K562 (cell line): ENCODE measurements at regions not wholly inside any gene's neighbourhood (a gene's known extent, or its start where the extent isn't known, plus 50 kb on each side); places are given as distances from the start of the nearest gene placed in this dataset.

Experiments
- ATAC-seq: fragments of 200-7000 bp; cut with Tn5 transposase; 3 replicates; pipeline ENCODE4 v1.9.1; 2020; ENCODE audit warnings: moderate library complexity
- BruUV-seq: library from RNA; stranded (reverse); fragments of 400-500 nt; replicated peaks from 2 replicates; lab custom pipeline; 2021; lab: Mats Ljungman, UMichigan
- CTCF ChIA-PET: fragments of 300-600 bp; formaldehyde crosslinking; extraction: SDS; loops from one replicate; lab custom pipeline; 2021; ENCODE audit warnings: low intra/inter-chr PET ratio; lab: Yijun Ruan, JAX
- POLR2A ChIA-PET: fragments of 300-600, 350-650 bp; sonication (Branson Sonifier 250); formaldehyde crosslinking; extraction: SDS; loops from one replicate; lab custom pipeline; 2021; ENCODE audit warnings: antibody characterized with exemption, inconsistent platforms; lab: Yijun Ruan, JAX
- DNase-seq, 4 experiments: peaks; one replicate each; pipeline versions ENCODE4 v3.0.0 to v3.0.0-alpha.2; 2011 to 2018; ENCODE audit warnings: low spot score in 3 of 4, mixed read lengths in 3 of 4; ENCODE audit errors: extremely low read depth in 1 of 4
- FAIRE-seq: peaks from 2 replicates; lab custom pipeline; 2011; peaks lifted over from hg19 to GRCh38; lab: Jason Lieb, UNC
- H2AFZ ChIP-seq: 2 replicates; pipeline ENCODE4 v1.6.0; 2011; ENCODE audit warnings: low read depth, low read length, control low read depth, inconsistent platforms
- H3K27ac ChIP-seq: fragments of 200-600 bp; 3 replicates; pipeline ENCODE4 v1.8.0; 2011; ENCODE audit warnings: low read depth, mild to moderate bottlenecking, control low read depth, inconsistent platforms, low read length, moderate library complexity, mixed read lengths; ENCODE audit errors: extremely low read depth
- H3K27me3 ChIP-seq, 2 experiments: fragments of 300-600 bp in 1 of 2; 2 replicates in 1 of 2; 3 replicates in 1 of 2; pipeline versions ENCODE4 v1.6.0 to v1.8.0; 2011; ENCODE audit warnings: inconsistent platforms in 2 of 2, low read length in 2 of 2, mild to moderate bottlenecking in 1 of 2, mixed read lengths in 1 of 2, moderate library complexity in 1 of 2; ENCODE audit not compliant: control insufficient read depth in 2 of 2, insufficient read depth in 2 of 2
- H3K36me3 ChIP-seq: fragments of 300-600 bp; 3 replicates; pipeline ENCODE4 v1.8.0; 2011; ENCODE audit warnings: mild to moderate bottlenecking, low read length, inconsistent platforms; ENCODE audit not compliant: control insufficient read depth, insufficient read depth
- H3K4me1 ChIP-seq, 2 experiments: fragments of 200-600 bp in 1 of 2; replicated peaks in 1 of 2; 2 replicates in 1 of 2; 3 replicates in 1 of 2; pipeline versions ENCODE4 v1.5.1 to v1.8.0; 2011; ENCODE audit warnings: inconsistent platforms in 2 of 2, low read length in 2 of 2, mild to moderate bottlenecking in 1 of 2, mixed read lengths in 1 of 2, moderate library complexity in 1 of 2; ENCODE audit not compliant: control insufficient read depth in 2 of 2, insufficient read depth in 2 of 2
- H3K4me2 ChIP-seq: 2 replicates; pipeline ENCODE4 v1.6.1; 2011; ENCODE audit warnings: low read length, control low read depth, inconsistent platforms, mixed read lengths; ENCODE audit not compliant: insufficient read depth
- H3K4me3 ChIP-seq: fragments of 200-600 bp; sonication (generic), shearing (Covaris generic); 2 replicates; pipeline ENCODE4 v1.5.1; 2016; ENCODE audit warnings: control low read depth, inconsistent platforms
- H3K79me2 ChIP-seq: fragments of 200-600 bp; 3 replicates; pipeline ENCODE4 v1.8.0; 2011; ENCODE audit warnings: low read length, inconsistent platforms; ENCODE audit not compliant: control insufficient read depth, insufficient read depth
- H3K9ac ChIP-seq, 2 experiments: 2 replicates each; pipeline versions ENCODE4 v1.6.0 to v1.6.1; 2011; ENCODE audit warnings: low read depth in 2 of 2, low read length in 2 of 2, control low read depth in 1 of 2, inconsistent platforms in 1 of 2, mild to moderate bottlenecking in 1 of 2, mixed read lengths in 1 of 2; ENCODE audit not compliant: insufficient read depth in 1 of 2
- H3K9me1 ChIP-seq: one replicate; pipeline ENCODE4 v1.6.0; 2011; ENCODE audit warnings: inconsistent platforms, mild to moderate bottlenecking, low read length, moderate library complexity; ENCODE audit not compliant: control insufficient read depth, insufficient read depth
- H3K9me3 ChIP-seq: replicated peaks from 2 replicates; pipeline ENCODE4 v1.5.1; 2011; ENCODE audit warnings: low read depth, low read length, inconsistent platforms; ENCODE audit not compliant: control insufficient read depth, insufficient read depth
- H4K20me1 ChIP-seq: replicated peaks from 2 replicates; pipeline ENCODE4 v1.6.1; 2011; ENCODE audit warnings: low read length, inconsistent platforms, mixed read lengths; ENCODE audit not compliant: control insufficient read depth, insufficient read depth
- FOXP1 ChIP-seq: sonication (generic); formaldehyde crosslinking; IDR thresholded peaks from 2 replicates; pipeline ENCODE4 v1.8.0; 2022; ENCODE audit warnings: mild to moderate bottlenecking, missing genetic modification reagents
- HCFC1 ChIP-seq: IDR thresholded peaks from 2 replicates; pipeline ENCODE4 v1.6.1; 2012; ENCODE audit warnings: low read depth, low read length, improper control_type of control experiment
- MTA3 ChIP-seq: fragments of 450-650 bp; formaldehyde crosslinking; IDR thresholded peaks from 2 replicates; pipeline ENCODE4 v1.6.1; 2017; ENCODE audit warnings: mild to moderate bottlenecking, borderline replicate concordance
- NFIX ChIP-seq: fragments of 250-450 bp; sonication (Bioruptor Pico); IDR thresholded peaks from 2 replicates; pipeline ENCODE4 v1.4.0; 2020; ENCODE audit warnings: low read depth, mild to moderate bottlenecking, moderate library complexity
- RBM22 ChIP-seq: fragments of 200-400 bp; formaldehyde crosslinking; IDR thresholded peaks from 2 replicates; pipeline ENCODE4 v1.6.1; 2018; ENCODE audit warnings: low read length, low read depth; ENCODE audit not compliant: poor library complexity, severe bottlenecking
- SIRT6 ChIP-seq: IDR thresholded peaks from one replicate; pipeline ENCODE4 v1.6.1; 2012; ENCODE audit warnings: low read depth, mild to moderate bottlenecking, control low read depth, inconsistent platforms, low read length, moderate library complexity
- ZNF583 ChIP-seq: fragments of 250-450 bp; sonication (Bioruptor Pico); IDR thresholded peaks from 2 replicates; pipeline ENCODE4 v1.4.0; 2020
- ZNF668 ChIP-seq: fragments of 250-450 bp; sonication (Bioruptor Pico); IDR thresholded peaks from 2 replicates; pipeline ENCODE4 v1.8.0; 2022; ENCODE audit warnings: mild to moderate bottlenecking, inconsistent platforms
- WGBS: fragments of 100-300 bp; shearing (Covaris generic); methylation state at CpG from one replicate; pipeline ENCODE4 v1.1.6; 2016; ENCODE audit warnings: low coverage, mixed read lengths; ENCODE audit not compliant: insufficient coverage; ENCODE audit errors: missing lambda C conversion rate; 5-methylcytosine and 5-hydroxymethylcytosine counted together
- in situ Hi-C: fragments of 300-500 bp; cut with MboI; formaldehyde crosslinking; loops from 4 replicates; pipeline ENCODE4 v1.15.0; 2018; ENCODE audit warnings: inconsistent platforms, mixed read lengths
- intact Hi-C: fragments of 100-400 bp; cut with micrococcal nuclease; formaldehyde crosslinking; loops from 2 replicates; pipeline ENCODE4 v1.14.2; 2022
- TF ChIP-seq, protein P1 (sequence below): fragments of 250-450 bp; sonication (Bioruptor Pico); IDR thresholded peaks from 2 replicates; pipeline ENCODE4 v1.8.0; 2022; ENCODE audit warnings: inconsistent platforms, mild to moderate bottlenecking, moderate library complexity, borderline replicate concordance
- TF ChIP-seq, protein P2 (sequence below): fragments of 250-450 bp; sonication (Bioruptor Pico); IDR thresholded peaks from 2 replicates; pipeline ENCODE4 v1.8.0; 2022; ENCODE audit warnings: moderate library complexity, mild to moderate bottlenecking, inconsistent platforms
- TF ChIP-seq, protein P3 (sequence below): fragments of 450-650 bp; conservative IDR thresholded peaks from 2 replicates; pipeline ENCODE4 v1.6.1; 2016; ENCODE audit warnings: missing genetic modification characterization, low read depth, mild to moderate bottlenecking, missing compliant biosample characterization, moderate library complexity
- TF ChIP-seq, protein P4 (sequence below): fragments of 450-650 bp; formaldehyde crosslinking; IDR thresholded peaks from 2 replicates; pipeline ENCODE4 v1.4.0; 2022; ENCODE audit warnings: mild to moderate bottlenecking, moderate library complexity

DNA sequence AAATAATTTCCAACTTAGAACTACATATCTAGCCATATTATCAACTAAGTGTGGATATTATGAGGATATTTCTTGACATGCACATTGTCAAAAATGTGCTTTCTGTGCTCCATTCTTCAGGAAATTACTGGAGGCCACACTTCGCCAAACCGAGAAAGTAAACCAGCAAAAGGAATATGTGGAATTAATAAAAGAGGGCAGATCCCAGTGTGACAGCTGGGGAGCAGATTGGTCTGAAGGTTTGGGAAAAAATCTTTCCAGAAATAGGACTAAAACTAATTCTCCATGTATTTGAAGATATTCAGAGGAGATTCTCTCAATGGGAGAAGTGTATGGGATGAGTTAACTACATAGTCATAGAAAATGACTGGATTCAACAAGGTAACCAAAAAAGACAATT lies 546.9 kb upstream of the API5 start:
- in situ Hi-C loops, result no loop called here
- no peak overlapping the region for H3K4me3 ChIP-seq
- intact Hi-C loops, result no loop called here
- no peak overlapping the region for H3K27ac ChIP-seq
- FAIRE-seq (no peak), ATAC-seq (no peak), DNase-seq (no peak)
- H3K79me2 ChIP-seq, result no peaks in the 10 kb centered on the region
- no peak overlapping the region for H2AFZ ChIP-seq
- no peak overlapping the region for H3K9ac ChIP-seq
- no TSS peak for BruUV-seq
- no peaks in the 10 kb centered on the region for H3K9me1 ChIP-seq
- no peaks in the 10 kb centered on the region for H3K27me3 ChIP-seq
- H3K4me1 ChIP-seq, result no peaks in the 10 kb centered on the region
- POLR2A ChIA-PET, result no interaction called here
- no peaks in the 10 kb centered on the region for H4K20me1 ChIP-seq
- no peaks in the 10 kb centered on the region for H3K36me3 ChIP-seq
- no peaks in the 10 kb centered on the region for H3K9me3 ChIP-seq
- no peak overlapping the region for H3K4me2 ChIP-seq
- WGBS, result 0% methylated on average over 2 of the region's 2 CpGs
- CTCF ChIA-PET, result no interaction called here
- TF ChIP-seq RBM22 (no peak), SIRT6 (no peak)
- TF ChIP-seq, protein P1, sequence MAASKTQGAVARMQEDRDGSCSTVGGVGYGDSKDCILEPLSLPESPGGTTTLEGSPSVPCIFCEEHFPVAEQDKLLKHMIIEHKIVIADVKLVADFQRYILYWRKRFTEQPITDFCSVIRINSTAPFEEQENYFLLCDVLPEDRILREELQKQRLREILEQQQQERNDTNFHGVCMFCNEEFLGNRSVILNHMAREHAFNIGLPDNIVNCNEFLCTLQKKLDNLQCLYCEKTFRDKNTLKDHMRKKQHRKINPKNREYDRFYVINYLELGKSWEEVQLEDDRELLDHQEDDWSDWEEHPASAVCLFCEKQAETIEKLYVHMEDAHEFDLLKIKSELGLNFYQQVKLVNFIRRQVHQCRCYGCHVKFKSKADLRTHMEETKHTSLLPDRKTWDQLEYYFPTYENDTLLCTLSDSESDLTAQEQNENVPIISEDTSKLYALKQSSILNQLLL (CRISPR knock-in tag), result no peak

DNA sequence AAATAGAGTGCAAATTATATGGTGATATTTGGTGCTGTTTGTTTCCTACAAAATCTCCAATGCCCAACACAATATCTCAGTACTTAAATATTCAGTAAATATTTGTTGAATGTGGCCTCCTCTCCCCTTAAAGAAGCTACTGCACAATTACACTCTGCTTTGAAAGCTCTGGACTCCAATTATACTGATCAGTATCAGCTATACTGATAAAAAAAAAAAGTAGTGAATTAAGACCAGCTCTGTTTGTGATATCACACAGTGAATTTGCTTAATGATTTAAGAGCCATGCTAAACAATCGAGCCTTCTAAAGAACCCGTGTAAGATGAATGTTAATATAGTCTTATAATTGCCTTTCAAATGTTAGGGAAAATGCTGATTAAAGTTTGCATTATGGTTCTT lies 543.2 kb upstream of the API5 start:
- Histone ChIP-seq H3K4me2 (no peak overlapping the region), H3K4me1 (no peaks in the 10 kb centered on the region), H4K20me1 (no peaks in the 10 kb centered on the region), H2AFZ (no peak overlapping the region), H3K79me2 (no peaks in the 10 kb centered on the region), H3K27ac (no peak overlapping the region), H3K9me3 (no peaks in the 10 kb centered on the region), H3K4me3 (no peak overlapping the region), H3K9ac (no peak overlapping the region), H3K27me3 (no peaks in the 10 kb centered on the region), H3K36me3 (no peaks in the 10 kb centered on the region), H3K9me1 (no peaks in the 10 kb centered on the region)
- ChIA-PET POLR2A (no interaction called here), CTCF (no interaction called here)
- DNase-seq (no peak), ATAC-seq (no peak), FAIRE-seq (no peak)
- 0% methylated on average over 2 of the region's 2 CpGs for WGBS
- in situ Hi-C loops, result no loop called here
- BruUV-seq, result no TSS peak
- intact Hi-C loops, result no loop called here
- TF ChIP-seq MTA3, result no peak
- TF ChIP-seq ZNF668 (CRISPR knock-in tag), result no peak
- TF ChIP-seq, protein P2, sequence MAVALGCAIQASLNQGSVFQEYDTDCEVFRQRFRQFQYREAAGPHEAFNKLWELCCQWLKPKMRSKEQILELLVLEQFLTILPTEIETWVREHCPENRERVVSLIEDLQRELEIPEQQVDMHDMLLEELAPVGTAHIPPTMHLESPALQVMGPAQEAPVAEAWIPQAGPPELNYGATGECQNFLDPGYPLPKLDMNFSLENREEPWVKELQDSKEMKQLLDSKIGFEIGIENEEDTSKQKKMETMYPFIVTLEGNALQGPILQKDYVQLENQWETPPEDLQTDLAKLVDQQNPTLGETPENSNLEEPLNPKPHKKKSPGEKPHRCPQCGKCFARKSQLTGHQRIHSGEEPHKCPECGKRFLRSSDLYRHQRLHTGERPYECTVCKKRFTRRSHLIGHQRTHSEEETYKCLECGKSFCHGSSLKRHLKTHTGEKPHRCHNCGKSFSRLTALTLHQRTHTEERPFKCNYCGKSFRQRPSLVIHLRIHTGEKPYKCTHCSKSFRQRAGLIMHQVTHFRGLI, result no peak
- TF ChIP-seq FOXP1 (CRISPR knock-in tag), result no peak
- TF ChIP-seq NFIX (CRISPR knock-in tag), result no peak
- TF ChIP-seq ZNF583 (CRISPR knock-in tag), result no peak
- no peak for TF ChIP-seq HCFC1
- TF ChIP-seq, protein P3, sequence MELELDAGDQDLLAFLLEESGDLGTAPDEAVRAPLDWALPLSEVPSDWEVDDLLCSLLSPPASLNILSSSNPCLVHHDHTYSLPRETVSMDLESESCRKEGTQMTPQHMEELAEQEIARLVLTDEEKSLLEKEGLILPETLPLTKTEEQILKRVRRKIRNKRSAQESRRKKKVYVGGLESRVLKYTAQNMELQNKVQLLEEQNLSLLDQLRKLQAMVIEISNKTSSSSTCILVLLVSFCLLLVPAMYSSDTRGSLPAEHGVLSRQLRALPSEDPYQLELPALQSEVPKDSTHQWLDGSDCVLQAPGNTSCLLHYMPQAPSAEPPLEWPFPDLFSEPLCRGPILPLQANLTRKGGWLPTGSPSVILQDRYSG (tag), result no peak
- TF ChIP-seq, protein P4, sequence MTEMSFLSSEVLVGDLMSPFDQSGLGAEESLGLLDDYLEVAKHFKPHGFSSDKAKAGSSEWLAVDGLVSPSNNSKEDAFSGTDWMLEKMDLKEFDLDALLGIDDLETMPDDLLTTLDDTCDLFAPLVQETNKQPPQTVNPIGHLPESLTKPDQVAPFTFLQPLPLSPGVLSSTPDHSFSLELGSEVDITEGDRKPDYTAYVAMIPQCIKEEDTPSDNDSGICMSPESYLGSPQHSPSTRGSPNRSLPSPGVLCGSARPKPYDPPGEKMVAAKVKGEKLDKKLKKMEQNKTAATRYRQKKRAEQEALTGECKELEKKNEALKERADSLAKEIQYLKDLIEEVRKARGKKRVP (CRISPR knock-in tag), result no peak
